HUES64 (cell line): ENCODE measurements at regions not wholly inside any gene's neighbourhood (a gene's known extent, or its start where the extent isn't known, plus 50 kb on each side); places are given as distances from the start of the nearest gene placed in this dataset.

Source experiments
- H3K27ac ChIP-seq: 2 replicates; pipeline ENCODE4 v1.7.0; 2013; ENCODE audit warnings: low read depth, low read length, inconsistent platforms
- H3K27me3 ChIP-seq: 2 replicates; pipeline ENCODE4 v1.6.1; 2013; ENCODE audit warnings: mild to moderate bottlenecking, low read length; ENCODE audit not compliant: insufficient read depth
- H3K36me3 ChIP-seq: 2 replicates; pipeline ENCODE4 v1.6.1; 2013; ENCODE audit warnings: mild to moderate bottlenecking, low read length; ENCODE audit not compliant: insufficient read depth
- H3K4me1 ChIP-seq: 2 replicates; pipeline ENCODE4 v1.6.1; 2013; ENCODE audit warnings: mild to moderate bottlenecking, low read length, moderate library complexity; ENCODE audit not compliant: insufficient read depth
- H3K4me3 ChIP-seq: 2 replicates; pipeline ENCODE4 v1.5.1; 2013; ENCODE audit warnings: mild to moderate bottlenecking, low read length, moderate library complexity
- H3K9ac ChIP-seq: 2 replicates; pipeline ENCODE4 v1.6.1; 2013; ENCODE audit warnings: mild to moderate bottlenecking, low read depth, low read length
- H3K9me3 ChIP-seq: 2 replicates; pipeline ENCODE4 v1.6.1; 2013; ENCODE audit warnings: low read depth, low read length; ENCODE audit not compliant: insufficient read depth
- WGBS: fragments of 150-250, 120-280 bp; methylation state at CpG from one replicate; pipeline ENCODE4 v1.1.7; 2013; ENCODE audit warnings: missing lambda C conversion rate; 5-methylcytosine and 5-hydroxymethylcytosine counted together

DNA sequence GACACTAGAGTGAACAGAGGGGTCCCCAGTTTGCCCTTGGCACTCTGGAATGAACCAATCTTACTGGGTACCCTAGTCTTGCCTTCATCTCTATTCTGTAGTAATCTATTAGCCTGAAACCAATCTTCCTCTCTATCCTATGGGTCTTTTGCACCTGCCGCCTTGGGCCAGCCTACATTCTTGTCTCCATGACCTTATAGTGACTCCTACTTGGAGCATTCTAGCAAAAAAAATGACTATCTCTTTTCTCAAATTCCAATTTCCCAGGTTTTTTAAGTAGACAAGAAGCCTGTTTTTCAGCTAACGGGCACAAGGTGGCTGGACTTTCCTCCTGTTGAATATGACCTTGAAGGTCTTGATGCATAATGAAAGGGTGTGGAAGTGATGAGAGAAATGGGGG is 568.7 kb downstream of the TRAM1L1 start:
- Histone ChIP-seq H3K27me3 (no peaks in the 10 kb centered on the region), H3K9me3 (peaks cover 12% of the 10 kb centered on the region)
- WGBS, result 94% methylated on average over 2 of the region's 2 CpGs

DNA sequence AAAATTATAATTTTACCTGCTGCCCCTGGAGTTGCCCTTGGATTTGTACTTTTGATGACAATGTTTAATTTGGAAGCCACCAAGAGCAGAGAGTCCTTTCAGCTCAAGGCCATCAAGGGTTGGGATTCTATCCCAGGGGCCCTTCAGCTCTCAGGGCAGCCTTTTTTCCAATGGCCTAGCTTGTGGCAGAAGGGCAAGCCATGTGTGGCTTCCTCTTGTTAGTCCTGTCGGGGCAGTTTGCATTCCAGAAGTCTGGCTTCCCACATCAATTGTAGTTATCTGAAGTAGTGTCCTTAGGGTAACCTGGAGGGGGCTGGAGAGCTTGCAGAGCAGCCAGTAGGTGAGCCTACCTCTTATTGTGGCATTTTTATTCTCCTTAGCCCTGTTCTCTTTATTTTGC is 569.4 kb downstream of the TRAM1L1 start:
- Histone ChIP-seq H3K4me1 (no peaks in the 10 kb centered on the region), H3K27me3 (no peaks in the 10 kb centered on the region), H3K9me3 (peaks cover 12% of the 10 kb centered on the region), H3K4me3 (no peak overlapping the region), H3K27ac (no peak overlapping the region), H3K36me3 (no peaks in the 10 kb centered on the region), H3K9ac (no peak overlapping the region)
- WGBS, result 100% methylated on average over 1 of the region's 1 CpG

More for the DNA sequence above, 568.7 kb downstream of the TRAM1L1 start:
- Histone ChIP-seq H3K4me3 (no peak overlapping the region), H3K9ac (no peak overlapping the region), H3K36me3 (no peaks in the 10 kb centered on the region), H3K27ac (no peak overlapping the region), H3K4me1 (no peaks in the 10 kb centered on the region)

GRCh38 chr4:116512552-116512951 is 572.8 kb downstream of the TRAM1L1 start:
- H3K9ac ChIP-seq, result no peak overlapping the region
- H3K27ac ChIP-seq, result no peak overlapping the region
- 92% methylated on average over 3 of the region's 3 CpGs for WGBS
- H3K4me3 ChIP-seq, result no peak overlapping the region
- no peaks in the 10 kb centered on the region for H3K4me1 ChIP-seq
- peaks cover 12% of the 10 kb centered on the region for H3K9me3 ChIP-seq
- no peaks in the 10 kb centered on the region for H3K36me3 ChIP-seq
- H3K27me3 ChIP-seq, result no peaks in the 10 kb centered on the region

- no peak overlapping the region for H3K27ac ChIP-seq
Observed at GRCh38 chr4:116501954-116502353, 583.4 kb downstream of the TRAM1L1 start.

GRCh38 chr4:116500225-116500624 is 585.2 kb downstream of the TRAM1L1 start:
- Histone ChIP-seq H3K36me3 (no peaks in the 10 kb centered on the region), H3K27me3 (no peaks in the 10 kb centered on the region), H3K4me1 (0 out of 2 replicates have a peak, but pooled peaks cover 3% of the 10 kb centered on the region), H3K4me3 (no peak overlapping the region), H3K27ac (no peak overlapping the region), H3K9ac (no peak overlapping the region), H3K9me3 (no peaks in the 10 kb centered on the region)
- 84% methylated on average over 2 of the region's 2 CpGs for WGBS

More at GRCh38 chr4:116501954-116502353, 583.4 kb downstream of the TRAM1L1 start:
- no peaks in the 10 kb centered on the region for H3K27me3 ChIP-seq
- no peaks in the 10 kb centered on the region for H3K9me3 ChIP-seq
- no peak overlapping the region for H3K4me3 ChIP-seq
- no peaks in the 10 kb centered on the region for H3K36me3 ChIP-seq
- WGBS, result 67% methylated on average over 3 of the region's 4 CpGs
- no peak overlapping the region for H3K9ac ChIP-seq
- H3K4me1 ChIP-seq, result 0 out of 2 replicates have a peak, but pooled peaks cover 3% of the 10 kb centered on the region

- no peaks in the 10 kb centered on the region for H3K9me3 ChIP-seq
- no peak overlapping the region for H3K4me3 ChIP-seq
- no peaks in the 10 kb centered on the region for H3K4me1 ChIP-seq
- H3K36me3 ChIP-seq, result no peaks in the 10 kb centered on the region
- no peaks in the 10 kb centered on the region for H3K27me3 ChIP-seq
- H3K27ac ChIP-seq, result no peak overlapping the region
- H3K9ac ChIP-seq, result no peak overlapping the region
Observed at GRCh38 chr4:116489739-116490138, 595.6 kb downstream of the TRAM1L1 start.

DNA sequence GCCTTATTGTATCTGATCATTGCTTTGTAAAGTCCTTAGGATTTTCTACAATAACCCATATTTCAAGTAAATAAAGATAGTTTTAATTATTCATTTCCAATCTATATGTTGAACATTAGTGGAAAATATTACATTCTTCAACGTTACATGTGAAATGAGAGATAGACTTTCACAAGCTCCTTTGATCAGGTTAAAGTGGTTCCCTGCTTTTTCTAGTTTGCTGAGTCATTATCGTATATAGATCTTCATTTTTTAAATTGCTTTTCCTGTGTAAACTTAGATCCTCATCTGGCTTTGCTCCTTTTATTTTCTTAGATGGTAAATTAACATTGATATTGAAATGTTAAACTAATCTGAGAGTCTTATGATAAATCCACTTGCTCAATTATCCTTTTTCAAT is 599.0 kb downstream of the TRAM1L1 start:
- H3K9me3 ChIP-seq, result no peaks in the 10 kb centered on the region
- H3K36me3 ChIP-seq, result no peaks in the 10 kb centered on the region
- no peaks in the 10 kb centered on the region for H3K27me3 ChIP-seq
- no peak overlapping the region for H3K9ac ChIP-seq
- WGBS, result 100% methylated on average over 1 of the region's 2 CpGs
- H3K4me1 ChIP-seq, result no peaks in the 10 kb centered on the region
- H3K27ac ChIP-seq, result no peak overlapping the region
- H3K4me3 ChIP-seq, result no peak overlapping the region

- Histone ChIP-seq H3K36me3 (no peaks in the 10 kb centered on the region), H3K4me1 (no peaks in the 10 kb centered on the region), H3K27me3 (no peaks in the 10 kb centered on the region), H3K4me3 (no peak overlapping the region), H3K9me3 (no peaks in the 10 kb centered on the region; the same call in 1 of the 2 replicates), H3K27ac (no peak overlapping the region), H3K9ac (no peak overlapping the region)
- 92% methylated on average over 3 of the region's 3 CpGs for WGBS
Observed at GRCh38 chr4:116480546-116480945, 604.8 kb downstream of the TRAM1L1 start.

GRCh38 chr4:116478343-116478742 is 607.0 kb downstream of the TRAM1L1 start:
- no peak overlapping the region for H3K27ac ChIP-seq
- H3K4me3 ChIP-seq, result no peak overlapping the region
- H3K36me3 ChIP-seq, result no peaks in the 10 kb centered on the region
- 98% methylated on average over 10 of the region's 10 CpGs for WGBS
- no peaks in the 10 kb centered on the region for H3K4me1 ChIP-seq
- no peaks in the 10 kb centered on the region; the same call in 1 of the 2 replicates for H3K9me3 ChIP-seq
- H3K9ac ChIP-seq, result no peak overlapping the region
- H3K27me3 ChIP-seq, result no peaks in the 10 kb centered on the region

GRCh38 chr4:116469582-116469981 is 615.8 kb downstream of the TRAM1L1 start:
- Histone ChIP-seq H3K9me3 (no peaks in the 10 kb centered on the region), H3K4me1 (peaks cover 4% of the 10 kb centered on the region; the same call in 1 of the 2 replicates), H3K27me3 (no peaks in the 10 kb centered on the region), H3K36me3 (no peaks in the 10 kb centered on the region), H3K9ac (no peak overlapping the region), H3K27ac (no peak overlapping the region), H3K4me3 (no peak overlapping the region)
- WGBS, result no CpG with 5 or more reads among the region's 1 CpG

DNA sequence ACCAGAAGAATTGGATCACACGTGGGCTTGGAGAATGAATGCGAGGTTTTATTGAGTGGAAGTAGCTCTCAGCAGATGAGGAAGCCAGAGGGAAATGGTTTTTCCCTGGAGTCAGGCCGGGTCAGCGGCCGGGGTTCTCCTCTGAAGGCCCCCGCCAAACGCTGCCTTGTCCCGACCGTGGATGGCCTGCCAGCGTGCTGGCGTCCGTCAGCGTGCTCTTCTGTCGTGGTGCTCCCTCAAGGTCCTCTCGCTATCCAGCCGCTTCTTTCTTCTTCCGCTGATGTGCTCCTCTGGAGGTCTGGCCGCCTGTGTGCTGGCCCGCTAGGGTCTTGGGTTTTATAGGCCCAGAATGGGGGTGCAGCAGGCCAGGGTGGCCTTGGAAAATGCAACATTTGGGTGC is 632.2 kb downstream of the TRAM1L1 start:
- Histone ChIP-seq H3K9me3 (no peaks in the 10 kb centered on the region), H3K4me1 (no peaks in the 10 kb centered on the region), H3K27me3 (no peaks in the 10 kb centered on the region), H3K9ac (no peak overlapping the region), H3K4me3 (no peak overlapping the region), H3K36me3 (no peaks in the 10 kb centered on the region), H3K27ac (no peak overlapping the region)
- 95% methylated on average over 19 of the region's 19 CpGs for whole genome bisulfite sequencing

DNA sequence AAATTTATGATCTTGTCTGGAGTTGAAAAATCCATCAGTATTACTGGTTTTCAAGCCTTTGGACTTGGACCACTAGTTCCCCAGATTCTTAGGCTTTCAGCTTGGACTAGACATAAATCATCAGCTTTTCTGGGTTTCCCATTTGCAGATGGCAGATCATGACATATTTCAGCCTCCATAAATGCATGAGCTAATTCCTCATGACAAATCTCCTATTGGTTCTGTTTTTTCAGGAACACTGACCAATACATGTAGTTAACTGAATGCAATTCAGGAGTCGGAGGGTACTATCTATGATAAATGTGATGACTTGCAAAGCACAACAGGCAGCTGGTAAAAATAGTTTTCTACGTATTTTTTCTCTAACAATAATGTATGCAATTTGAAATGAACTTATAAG is 635.6 kb downstream of the TRAM1L1 start:
- Histone ChIP-seq H3K4me1 (no peaks in the 10 kb centered on the region), H3K27ac (no peak overlapping the region), H3K9me3 (no peaks in the 10 kb centered on the region), H3K4me3 (no peak overlapping the region), H3K27me3 (no peaks in the 10 kb centered on the region), H3K9ac (no peak overlapping the region), H3K36me3 (no peaks in the 10 kb centered on the region)
- WGBS, result 93% methylated on average over 1 of the region's 2 CpGs
